ENCODE measurements at regions not wholly inside any gene's neighbourhood (a gene's known extent, or its start where the extent isn't known, plus 50 kb on each side); places are given as distances from the start of the nearest gene placed in this dataset.

DNA sequence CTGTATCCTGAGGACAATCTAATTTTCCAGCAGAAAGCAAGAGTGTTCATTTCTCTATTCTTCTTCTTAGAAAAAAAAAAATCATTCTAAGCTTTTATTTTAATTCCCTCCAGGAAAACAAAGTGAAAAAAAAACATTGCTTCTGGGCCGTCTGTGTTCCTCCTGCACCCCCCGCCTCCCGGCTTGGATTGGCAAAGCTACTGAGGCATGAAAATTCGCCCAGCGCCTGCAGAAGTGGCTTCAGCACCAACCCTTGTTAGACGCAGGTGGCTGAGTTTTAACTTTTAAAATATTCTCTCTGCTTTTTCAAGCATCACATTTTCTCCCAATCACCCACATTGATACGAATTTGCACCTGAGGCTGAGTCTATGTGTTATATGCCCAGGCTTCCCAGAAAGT lies 401.6 kb downstream of the BRD1 start:
- peak; percentile 63 for DNase-seq

DNA sequence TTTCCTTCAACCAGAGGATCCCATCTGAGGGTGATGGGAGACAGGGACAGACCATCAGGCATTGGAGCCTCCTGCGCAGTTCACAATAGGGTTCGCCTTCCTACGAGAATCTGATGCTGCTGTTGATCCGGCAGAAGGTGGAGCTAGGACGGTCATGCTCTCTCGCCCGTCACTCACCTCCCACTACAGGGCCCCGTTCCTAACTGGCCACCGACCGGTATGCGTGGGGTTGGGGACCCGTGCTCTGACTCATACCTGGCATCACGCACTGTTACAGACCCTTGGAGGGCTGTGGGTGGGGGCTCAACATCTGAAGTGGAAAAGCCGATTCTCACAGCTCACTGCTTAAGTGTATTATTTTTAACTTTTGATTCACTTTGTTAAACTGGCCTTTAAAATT lies 402.3 kb downstream of the BRD1 start:
- DNase-seq = no peak

DNA sequence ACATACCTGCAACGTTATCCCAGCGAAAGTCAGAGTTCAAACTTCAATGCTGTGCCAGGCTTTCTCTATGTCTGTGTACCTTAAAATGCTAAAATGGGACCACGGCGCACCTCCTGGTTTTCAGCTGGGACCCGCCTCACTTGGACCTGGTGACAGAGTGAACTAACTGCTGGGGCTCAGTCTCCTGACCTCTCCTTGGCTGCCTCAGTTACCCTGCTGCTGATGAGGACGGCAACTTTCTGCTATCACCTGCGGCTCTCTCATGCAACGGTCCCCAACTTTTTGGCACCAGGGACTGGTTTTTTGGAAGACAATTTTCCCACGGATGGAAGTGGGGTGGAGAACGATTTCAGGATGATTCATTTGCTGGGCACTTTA lies 402.8 kb downstream of the BRD1 start:
- DNase-seq = no peak

DNA sequence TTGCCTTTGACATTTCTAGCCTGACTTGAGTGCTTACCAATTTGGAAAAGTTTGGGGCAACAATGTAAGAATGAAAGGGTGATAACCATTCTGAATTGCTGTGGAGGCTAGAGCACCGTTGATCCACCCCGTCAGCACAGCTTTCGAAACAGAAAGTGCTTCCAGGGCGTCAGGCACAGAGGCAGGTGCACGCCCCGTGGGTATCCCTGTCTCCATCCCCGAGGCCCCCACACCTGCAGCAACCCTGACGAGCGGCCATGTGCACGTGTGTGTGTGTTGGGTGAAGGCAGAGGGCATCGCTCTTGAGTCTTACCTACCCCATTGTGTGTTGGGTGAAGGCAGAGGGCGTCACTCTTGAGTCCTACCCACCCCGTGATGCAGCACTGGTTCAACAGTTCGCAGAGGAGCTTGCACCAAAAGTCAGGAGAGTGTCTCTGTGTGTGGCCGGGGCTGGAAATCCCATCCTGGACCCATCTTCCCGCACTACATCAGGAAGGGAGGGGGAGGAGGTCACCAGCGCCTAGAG lies 404.5 kb downstream of the BRD1 start:
- DNase-seq = no peak

DNA sequence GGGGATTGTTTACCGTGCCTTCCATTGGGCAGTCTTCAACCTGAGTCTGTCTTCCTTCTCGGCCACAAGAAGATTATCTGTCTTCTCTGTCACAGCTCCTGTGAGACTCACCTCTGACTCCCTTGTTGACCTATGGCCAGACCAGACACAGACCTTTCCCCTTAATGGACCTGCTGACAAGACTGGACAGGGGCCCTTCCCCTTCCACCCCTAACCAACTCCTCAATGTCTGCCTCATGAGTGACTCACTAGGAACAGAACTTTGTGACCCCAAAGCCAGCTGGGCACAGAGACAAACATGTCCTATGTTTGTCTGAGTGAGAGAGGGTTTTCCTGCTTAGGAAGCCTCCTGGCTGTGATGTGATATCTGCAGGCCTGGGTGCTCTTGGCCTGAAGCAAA lies 405.0 kb downstream of the BRD1 start:
- no peak for DNase-seq

GRCh38 chr22:49420651-49421050 lies 407.0 kb downstream of the BRD1 start:
- peak; percentile 68 for DNase-seq

DNA sequence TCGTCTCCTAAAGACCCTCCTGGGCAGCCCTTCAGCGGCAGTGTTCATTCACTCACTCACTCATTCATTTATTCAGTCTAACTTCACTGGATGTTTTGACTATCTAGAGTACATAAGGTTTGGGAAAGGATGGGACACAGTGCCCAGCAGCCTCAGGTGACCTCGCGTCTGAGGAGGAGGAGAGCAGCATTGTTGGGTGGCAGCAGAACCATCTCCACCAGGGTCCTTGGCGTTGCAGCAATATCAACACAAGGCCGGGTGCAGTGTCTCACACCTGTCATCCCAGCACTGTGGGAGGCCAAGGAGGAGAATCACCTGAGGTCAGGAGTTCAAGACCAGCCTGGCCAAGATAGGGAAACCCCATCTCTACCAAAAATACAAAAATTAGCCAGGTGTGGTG lies 408.0 kb downstream of the BRD1 start:
- no peak for DNase-seq

GRCh38 chr22:49418943-49419342 lies 408.7 kb downstream of the BRD1 start:
- no peak for DNase-seq

- DNase-seq = no peak
Measured at GRCh38 chr22:49418341-49418894, 409.3 kb downstream of the BRD1 start.

- DNase-seq = no peak
Measured at GRCh38 chr22:49417833-49418232, 409.8 kb downstream of the BRD1 start.

DNA sequence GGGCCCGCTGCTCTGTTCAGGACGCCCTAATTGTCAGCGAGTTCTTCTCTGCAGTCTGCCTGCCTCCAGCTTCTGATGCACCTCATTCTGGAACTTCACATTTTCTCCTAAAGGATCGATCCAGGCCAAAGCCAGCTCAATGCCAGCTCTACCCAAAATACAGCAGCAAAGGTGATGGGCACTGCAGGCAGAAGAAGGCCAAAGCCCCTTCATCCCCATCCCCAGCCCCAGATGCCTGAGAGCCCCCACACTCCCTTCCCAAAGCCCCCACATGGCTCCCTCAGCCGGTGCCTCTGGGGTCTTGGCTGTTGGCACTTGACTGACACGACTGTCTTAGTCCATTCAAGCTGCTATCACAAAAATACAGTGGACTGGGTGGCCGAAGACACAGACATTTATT lies 410.3 kb downstream of the BRD1 start:
- no peak for DNase-seq

DNA sequence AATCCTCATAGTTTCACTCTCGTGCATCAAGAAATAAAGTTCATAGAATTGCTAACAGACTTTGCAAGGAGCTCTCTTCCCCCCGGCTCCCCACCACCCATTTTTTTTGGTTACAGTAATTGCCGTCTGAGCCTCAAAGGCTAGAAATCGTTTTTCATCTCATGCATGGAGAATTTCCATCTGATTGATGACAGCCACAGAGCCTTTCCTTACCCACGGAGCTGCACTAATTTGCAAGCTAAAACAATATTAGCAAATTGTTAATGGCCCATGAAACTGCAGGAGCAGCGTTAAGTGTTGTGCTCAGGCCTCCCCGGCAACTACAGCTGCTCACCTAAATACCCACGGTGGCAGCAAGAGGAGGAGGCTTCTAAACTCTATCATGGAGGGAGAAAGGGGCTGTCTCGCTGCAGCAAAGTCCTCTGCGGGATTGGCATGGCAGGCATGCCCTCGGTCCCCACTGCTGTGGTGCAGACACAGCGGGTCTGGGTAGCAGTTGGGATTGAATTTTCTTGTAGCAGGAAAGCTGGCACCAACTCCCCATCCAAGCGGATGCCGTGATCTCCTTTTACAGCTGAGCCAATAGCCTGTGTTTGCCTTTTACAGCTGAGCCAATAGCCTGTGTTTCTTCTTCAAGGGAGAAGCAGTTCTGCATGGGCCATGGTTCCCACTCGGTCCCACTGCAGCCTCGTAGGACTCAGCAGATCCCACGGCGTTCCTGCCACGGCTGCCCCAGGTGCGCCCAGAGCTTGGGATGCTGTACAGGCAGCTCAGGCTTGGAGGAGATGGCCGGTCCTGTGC lies 412.3 kb downstream of the BRD1 start:
- DNase-seq = peak; percentile 41

DNA sequence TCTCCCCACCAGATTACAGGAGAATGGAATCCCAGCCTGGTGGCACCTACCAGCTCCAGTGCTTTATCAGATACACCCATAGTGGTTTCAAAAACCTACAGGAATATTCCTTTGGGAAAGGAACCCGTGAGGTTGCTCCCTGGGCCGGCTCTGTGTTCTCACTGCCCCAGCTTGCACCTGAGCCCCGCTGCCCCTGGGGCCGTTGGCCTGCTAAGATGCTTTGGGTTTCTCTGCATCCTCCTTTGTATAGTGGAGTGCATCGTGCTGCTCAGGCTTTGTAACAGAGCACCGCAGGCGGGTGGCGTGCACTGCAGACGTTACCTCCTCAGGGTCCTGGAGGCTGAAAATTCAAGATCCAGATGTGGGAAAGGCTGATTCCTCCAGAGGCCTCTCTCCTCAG lies 414.1 kb downstream of the BRD1 start:
- no peak for DNase-seq

GRCh38 chr22:49413146-49413545 lies 414.5 kb downstream of the BRD1 start:
- no peak for DNase-seq

GRCh38 chr22:49412236-49412635 lies 415.4 kb downstream of the BRD1 start:
- no peak for DNase-seq

GRCh38 chr22:49411236-49411635 lies 416.4 kb downstream of the BRD1 start:
- no peak for DNase-seq

GRCh38 chr22:49408102-49408836 lies 419.4 kb downstream of the BRD1 start:
- no peak for DNase-seq

- no peak for DNase-seq
Measured at GRCh38 chr22:49406879-49407587, 420.6 kb downstream of the BRD1 start.

DNA sequence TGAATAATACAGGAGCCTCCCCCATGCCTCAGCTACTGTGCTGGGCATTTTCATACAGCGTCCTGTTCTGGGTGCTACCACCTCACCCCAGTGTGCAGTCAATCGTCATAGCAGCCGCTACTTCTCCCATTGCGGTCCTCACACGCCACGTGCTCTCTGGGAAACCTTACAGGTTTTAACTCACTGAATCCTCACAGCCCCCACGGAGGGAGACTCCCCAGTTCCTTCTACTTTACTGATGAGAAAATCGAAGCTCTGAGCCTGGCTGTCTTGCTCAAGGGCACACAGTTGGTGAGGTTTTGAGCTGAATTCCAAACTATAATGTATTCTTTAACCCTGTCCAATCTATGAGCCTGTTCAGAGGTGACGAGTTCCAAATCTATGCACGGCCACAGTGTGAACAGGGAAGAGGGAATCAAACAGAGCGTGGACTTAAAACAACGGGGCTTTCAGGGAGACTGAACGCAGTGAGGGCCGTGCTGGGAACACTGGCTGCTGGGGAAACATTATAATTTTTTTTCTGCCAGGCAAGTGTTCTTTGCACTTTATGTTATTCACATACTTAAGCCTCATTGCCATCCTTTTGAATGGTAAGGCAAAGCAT lies 421.5 kb downstream of the BRD1 start:
- no peak for DNase-seq

DNA sequence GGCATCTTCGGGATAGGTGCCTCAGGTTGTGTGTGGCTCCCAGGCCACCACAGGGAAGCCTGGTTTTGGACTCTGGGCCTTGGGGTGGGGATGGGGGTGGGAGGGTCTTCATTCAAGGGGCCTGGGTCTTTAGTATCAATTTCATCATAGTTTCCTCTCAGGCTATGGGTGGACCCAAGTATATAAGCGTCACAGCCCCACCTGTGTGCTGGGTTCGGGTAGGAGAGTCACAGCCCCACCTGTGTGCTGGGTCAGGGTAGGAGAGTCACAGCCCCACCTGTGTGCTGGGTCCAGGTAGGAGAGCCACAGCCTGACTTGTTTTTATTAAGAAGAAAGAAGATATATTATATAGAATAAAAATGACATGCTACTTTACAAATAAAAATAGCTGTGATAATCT lies 422.1 kb downstream of the BRD1 start:
- no peak for DNase-seq

DNA sequence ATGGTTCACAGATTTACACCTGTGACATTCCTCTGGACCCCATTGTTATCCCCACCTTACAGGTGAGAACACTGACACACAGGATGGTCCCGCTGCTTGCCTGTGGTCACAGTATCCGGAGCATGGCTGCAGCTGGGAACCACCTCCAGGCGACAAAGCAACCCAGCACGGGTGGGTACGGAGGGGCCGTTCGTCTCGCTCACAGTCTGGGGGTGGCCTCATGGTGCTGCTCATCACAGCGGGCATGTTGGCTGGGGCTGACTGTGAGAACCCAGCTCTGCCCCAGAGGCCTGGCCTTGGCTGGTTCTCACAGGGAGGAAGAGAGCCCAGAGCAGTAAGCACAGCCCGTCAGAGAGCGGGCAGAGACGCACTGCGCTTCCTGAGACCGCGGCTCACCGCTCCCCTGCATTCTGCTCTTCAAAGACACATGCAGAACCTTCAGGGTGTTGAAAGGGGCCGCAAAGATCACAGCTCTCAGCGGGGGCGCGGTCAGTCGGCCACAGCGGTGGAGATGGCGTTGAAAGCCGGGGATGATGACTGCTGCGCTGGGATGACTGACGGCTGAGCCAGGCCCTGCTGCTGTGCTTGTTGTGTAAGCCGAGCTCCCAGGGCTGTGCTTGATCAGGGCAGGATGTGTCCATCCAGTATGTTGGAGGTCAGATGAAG lies 423.0 kb downstream of the BRD1 start:
- DNase-seq = no peak

- no peak for DNase-seq
Measured at GRCh38 chr22:49404020-49404419, 423.7 kb downstream of the BRD1 start.

Data from NCI-H2171 (cell line).